GM18499 (cell line): ENCODE measurements at regions not wholly inside any gene's neighbourhood (a gene's known extent, or its start where the extent isn't known, plus 50 kb on each side); places are given as distances from the start of the nearest gene placed in this dataset.

ENCODE experiments used
- ATAC-seq: cut with Tn5 transposase; IDR thresholded peaks from one replicate; pipeline ENCODE4 v1.9.1; 2021; ENCODE audit warnings: moderate number of reproducible peaks; ENCODE audit not compliant: insufficient read depth, unreplicated experiment

DNA sequence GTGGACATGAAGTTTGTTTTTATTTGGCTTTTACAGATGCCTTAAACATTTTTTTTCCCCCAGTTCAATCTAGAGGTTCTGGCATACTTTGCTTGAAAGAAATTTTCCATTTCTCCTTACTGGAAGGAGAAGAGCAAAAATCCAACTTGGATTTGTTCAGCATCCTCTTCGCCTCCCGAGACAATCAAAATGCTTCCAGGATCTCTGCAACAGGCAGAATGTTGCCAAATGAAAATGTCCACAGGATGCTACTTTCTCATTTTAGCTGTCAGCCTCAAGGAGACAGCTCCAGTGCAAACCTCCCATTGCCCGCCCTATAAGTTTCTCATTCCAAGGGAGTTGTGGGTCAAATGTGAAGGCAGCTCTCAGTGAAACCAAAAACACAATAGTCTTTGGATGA is 1972.1 kb downstream of the MAT2B start:
- no peak for ATAC-seq

DNA sequence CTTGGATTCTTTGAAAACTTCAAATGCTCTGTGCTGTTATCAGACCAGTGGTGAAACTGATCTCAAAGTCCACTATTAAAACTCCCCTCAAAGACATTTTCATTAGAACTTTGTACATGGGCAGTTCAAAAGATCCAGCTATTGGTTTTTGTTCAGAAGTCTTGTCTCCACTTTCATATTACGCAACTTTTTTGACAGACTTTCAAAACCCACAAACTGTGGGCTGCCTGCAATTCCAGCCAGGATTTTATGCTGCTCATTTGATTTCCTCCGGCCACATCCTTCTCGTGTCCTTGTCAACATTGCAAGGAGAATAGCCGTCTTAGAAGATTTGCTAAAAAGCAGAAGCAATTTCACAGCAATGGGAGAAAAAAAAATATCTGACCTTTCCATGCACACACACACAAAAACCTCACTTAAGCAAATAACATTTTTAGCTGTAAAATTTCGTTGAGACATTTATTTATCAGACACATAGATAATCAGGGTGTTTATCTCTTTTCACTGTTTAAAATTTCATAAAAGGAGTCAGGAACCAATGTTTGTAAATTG is 1990.5 kb downstream of the MAT2B start:
- ATAC-seq = no peak

DNA sequence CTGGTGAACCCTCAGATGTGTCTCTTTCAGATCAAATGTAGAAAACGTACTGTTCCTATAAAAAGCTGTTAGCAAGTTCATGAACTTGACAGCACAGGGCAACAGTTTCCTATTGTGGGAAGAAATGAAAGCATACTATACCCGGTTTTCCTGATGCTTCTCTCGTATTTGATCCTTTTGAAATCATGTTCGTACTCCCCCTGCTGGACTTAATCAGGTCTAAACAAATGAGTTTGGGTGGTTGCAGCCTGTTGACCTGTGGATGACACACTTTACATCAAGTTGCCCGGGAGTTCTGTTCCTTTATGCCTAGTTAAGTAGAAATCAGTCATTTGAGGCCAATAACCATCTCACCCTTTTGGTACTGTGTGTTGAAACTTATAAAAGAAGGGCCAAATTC is 1992.3 kb downstream of the MAT2B start:
- no peak for ATAC-seq

DNA sequence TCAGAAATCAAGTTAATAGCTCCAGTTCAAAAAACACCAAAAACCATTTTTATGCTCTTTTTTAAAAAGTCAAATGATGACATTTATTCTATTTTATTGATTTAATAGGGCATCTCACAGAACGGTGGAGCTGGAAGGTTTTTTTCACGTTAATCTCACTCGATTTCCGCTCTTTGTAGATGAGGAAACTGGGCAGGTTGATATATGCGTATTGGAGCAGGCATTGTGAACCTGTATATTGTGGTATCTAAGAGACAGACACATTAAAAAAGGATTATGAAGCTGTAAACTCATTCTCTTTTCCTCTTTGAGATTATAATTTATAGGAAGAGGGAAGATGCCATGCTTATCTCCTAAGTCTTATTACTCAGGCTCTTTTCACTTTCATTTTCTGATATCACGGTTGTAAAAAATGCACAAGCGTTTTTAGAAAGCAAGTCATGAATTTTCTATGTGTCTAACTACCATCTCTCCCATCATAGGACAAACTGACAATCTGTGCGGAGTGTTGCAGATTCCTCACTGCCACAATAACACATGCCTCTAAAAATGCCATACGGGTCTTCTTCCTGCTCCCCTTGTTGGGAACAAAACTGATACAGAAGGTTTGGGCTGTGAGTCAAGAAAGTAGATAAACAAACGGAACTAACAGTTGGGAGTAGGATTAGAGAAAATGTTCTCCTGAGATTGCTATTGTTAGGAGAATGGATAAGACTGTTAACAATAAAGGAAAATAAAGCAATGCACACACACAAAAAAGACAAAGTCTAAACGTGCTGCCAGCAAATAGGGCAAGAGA is 1997.7 kb downstream of the MAT2B start:
- no peak for ATAC-seq

DNA sequence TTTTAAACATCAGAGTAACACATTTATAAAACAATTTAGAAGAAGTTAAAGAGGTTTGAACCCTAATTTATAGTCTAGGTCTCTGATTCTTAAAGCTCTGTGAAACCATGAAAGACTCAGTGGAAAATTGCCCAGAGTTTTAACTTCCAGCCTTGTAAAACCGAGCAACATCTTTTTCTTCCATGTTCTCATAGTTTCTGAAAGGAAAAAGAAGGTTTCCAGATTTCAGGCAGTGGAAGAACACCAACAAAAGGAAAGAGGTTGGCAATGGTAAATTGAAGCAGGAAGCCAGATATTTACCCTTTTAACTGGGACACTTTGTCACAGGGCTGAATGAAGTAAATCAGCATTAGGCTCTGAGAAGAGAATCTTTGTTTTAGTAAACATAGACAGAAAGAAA is 1999.3 kb downstream of the MAT2B start:
- ATAC-seq = no peak

DNA sequence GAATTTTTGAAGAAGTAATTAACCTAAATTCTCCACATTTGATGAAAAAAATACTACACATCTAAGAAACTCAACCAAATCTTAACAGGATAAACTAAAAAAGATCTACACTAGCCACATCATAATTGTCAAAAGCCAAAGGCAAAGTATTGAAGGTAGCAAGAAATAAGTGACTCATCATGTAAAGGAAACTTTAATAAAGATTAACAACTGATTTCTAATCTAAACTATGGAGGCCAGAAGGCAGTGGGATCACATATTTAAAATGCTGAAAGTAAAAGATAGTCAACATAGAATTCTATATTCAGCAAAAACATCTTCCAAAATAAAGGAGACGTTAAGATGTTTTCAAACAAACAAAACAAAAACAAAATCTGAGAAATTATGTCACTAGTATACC is 2002.9 kb downstream of the MAT2B start:
- ATAC-seq = no peak

DNA sequence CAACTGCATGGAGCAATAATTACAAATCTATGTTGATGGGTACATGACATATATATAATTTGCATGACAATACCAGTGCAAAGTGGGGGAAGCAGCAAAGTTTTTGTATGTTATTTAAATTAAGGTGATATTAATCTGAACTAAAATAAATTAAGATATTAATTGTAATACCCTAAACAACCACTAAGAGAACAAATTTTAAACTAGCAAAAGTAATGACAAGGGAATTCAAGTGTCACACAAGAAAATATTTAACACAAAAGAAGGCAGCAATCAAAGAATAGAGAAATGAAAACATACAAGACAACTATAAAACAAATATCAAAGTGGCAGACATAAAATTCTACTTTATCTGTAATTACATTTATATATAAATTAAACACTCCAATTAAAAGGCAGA is 2003.4 kb downstream of the MAT2B start:
- ATAC-seq = no peak

DNA sequence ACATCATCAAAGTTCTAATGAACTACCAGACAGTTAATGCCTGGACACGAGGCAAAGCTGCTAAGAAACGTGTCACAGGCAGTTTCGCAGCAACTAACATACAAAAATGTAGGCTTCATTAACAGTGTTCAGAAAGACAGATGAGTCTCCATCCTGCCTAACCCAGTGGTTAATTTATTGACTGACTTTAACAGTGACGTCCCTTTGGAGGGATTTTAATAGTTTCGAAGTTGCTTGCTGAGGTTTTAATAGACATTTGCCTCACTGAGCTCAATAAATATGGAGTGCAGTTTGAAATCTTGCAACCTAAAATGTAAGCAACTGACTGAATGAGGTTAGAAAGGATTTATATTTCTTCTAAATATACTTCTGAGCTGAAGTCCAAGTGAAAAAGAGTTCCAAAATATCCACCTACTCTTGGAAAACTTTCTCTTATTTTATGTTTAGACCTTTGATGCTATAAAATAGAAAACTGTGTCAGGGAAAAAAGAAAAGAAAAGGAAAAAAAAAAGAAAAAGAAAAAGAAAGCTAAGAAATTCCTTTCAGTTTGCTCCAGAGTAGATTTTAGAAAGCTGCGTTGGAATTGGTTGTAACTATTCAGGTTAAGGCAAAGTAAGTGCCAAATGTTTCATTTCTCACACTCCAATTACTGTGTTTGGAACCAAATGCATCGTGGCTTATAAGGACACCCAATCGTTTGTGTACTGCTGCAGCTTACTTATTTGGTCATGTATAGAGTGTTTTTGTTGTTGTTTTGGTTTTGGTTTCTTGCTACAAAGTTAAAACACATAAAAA is 2016.6 kb downstream of the MAT2B start:
- ATAC-seq = no peak

DNA sequence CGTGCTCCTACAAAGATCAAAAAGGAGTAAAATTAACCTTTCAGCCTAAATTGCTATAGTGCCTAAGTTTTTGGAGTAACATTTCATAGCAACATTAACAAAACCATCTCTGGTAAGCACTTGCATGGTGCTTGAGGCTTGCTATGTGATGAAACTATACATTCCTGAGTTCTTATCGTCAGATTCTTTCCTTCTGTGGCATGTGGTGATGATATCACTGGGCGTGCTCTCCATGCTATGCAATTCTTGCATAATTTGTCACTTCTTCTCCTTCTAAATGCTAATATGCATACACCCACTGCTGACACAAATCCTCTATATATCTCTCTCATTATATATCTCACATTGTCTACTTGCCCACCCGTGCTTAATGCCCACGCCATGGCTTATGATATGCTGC is 2019.9 kb downstream of the MAT2B start:
- no peak for ATAC-seq

DNA sequence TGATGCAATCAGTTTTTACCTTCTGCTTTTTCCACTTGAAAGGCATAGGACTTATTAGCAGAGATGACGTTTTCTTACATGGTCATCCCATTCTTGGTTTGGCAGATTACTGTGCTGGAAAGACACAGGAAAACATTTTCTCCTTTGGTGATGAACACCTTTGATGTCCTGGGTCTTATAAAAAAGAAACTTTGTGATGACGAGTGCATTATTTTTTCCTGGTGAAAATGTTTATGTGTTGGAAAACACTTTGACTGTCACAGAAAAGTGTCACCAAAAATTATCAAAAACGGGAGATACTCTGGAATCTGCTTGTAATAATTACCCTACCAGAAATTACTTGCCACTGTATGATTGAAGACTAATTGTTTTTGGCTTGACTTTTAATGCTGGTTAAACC is 2020.9 kb downstream of the MAT2B start:
- no peak for ATAC-seq

DNA sequence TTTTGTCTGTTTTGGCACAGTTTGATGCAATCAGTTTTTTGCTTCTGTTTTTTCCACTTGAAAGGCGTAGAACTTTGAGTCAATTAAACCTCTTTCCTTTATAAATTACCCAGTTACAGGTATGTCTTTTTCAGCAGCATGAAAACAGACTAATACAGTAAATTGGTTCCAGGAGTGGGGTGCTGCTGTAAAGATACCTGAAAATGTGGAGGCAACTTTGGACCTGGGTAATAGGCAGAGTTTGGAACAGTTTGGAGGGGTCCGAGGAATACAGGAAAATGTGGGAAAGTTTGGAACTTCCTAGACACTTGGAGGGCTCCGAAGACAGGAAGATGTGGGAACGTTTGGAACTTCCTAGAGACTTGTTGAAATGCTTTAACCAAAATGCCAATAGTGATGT is 2022.2 kb downstream of the MAT2B start:
- no peak for ATAC-seq

DNA sequence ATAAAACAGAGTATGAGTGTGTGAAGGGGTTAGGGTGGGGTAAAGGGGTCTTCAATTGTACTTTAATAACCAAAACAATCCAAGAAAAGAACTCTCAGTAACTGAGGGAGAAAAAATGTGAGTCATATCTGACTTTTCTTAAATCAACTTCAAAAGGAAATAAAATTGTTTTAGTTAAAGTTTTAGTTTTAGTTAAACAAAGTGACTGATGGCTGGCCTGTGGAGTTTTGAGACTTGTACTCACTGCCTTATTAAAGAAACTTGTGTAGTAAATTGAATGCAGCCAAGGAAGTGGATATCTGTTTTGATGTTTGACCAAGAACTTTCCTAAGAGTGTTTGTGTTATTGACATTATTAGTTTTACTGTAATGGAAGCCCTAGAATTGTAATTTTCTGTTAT is 2032.6 kb downstream of the MAT2B start:
- ATAC-seq = no peak

DNA sequence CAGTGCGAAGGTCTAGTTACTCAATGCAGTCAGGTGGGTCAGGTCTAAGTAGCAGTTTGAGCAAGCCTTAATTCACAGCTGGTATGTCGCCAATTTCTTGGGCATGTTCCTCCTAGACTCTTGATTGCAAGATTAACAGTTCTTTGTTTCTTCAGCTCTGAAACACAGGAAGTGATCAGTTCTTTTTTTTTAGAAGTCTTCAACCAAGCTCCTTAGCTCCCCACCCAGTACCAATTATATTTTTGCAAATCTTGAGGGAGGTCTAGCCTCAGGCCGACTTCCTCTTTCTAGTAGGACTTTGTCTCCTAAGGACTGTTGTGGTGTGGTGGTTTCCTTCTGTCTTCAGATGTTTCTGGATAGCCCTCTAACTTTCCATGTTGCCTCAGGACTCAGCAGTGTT is 2054.2 kb downstream of the MAT2B start:
- ATAC-seq = no peak

DNA sequence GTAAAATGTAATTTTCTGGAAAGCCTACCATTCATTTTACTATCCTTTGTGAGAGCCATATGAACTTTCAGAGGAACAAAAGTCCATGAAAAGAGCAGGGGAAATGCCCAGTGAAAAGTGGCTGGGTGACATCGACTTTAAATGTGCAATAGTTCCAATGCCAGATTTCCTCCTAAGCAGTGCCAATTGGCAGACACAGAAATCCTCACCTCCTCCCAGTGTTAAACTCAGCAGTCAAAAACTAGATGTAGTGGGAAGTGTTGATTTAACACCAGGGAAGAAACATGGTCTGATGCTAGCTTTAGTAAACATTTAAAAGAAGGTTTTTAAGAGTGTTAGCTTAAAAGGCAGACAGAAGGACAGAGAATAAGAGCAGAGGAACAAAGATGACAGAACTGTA is 2055.2 kb downstream of the MAT2B start:
- no peak for ATAC-seq

DNA sequence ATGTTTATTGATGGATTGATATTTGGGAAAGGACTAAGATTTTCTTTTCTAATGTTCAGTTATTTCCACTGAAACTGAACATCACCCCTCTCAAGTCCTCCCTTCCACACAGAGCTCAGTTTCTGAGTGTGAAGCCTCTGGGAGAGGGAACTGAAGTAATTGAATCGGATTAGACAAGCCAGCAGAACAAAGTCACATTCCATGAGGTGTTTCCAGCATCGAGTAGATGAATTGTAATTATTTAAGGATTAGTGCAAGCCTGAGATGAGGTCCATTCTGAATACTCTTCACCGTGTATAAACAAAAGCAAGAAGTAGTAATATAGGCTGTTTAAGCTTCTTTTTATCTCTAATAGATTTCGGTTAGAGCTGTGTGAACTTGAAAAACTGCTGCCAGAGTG is 2060.5 kb downstream of the MAT2B start:
- no peak for ATAC-seq

DNA sequence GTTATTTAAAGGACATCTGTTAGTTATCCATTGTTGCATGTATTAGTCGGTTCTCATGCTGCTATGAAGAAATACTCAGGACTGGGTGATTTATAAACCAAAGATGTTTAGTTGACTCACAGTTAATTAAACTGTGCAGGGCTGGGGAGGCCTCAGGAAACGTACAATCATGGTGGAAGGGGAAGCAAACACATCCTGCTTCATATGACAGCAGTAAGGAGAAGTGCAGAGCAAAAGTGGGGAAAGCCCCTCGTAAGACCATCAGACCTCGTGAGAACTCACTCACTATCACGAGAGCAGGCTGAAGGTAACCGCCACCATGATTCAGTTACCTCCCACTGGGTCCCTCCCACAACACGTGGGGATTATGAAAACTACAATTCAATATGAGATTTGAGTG is 2064.1 kb downstream of the MAT2B start:
- ATAC-seq = no peak

DNA sequence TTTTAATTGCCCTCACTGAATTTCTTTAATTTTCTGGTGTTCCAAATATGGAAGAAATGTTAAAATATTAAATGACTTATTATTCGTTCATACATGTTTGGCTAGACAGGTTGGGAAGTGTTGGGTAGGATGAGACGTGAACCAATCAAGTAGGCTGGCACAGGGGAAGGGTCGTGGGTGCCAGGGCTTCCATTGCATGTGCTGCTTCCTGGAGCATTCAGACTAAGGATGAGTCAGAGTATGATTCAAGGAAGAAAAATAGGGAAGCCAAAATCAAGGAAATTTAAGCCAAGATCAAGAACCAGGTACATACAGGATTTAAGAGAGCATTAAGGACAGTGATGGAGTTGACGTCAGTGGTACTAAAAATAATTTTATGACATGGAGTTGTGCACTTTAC is 2068.0 kb downstream of the MAT2B start:
- no peak for ATAC-seq

DNA sequence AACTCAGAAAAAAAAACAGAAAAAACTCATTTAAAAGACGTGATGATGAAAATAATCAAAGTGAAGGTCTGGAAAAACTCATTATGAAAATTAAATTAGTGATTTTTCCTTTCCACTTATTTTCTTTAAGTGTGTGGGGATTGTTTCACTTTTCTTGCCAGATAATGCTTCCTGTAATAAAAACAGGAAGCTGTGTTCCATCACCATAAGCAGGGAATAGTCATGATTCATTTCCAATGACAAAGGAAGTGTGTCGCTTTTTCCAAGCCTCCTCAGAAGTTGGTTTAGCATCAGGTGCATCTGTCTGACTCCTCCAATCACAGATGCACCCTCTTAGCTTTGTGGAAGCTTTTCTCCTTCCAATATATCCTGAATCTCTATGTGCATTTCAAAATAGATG is 2068.7 kb downstream of the MAT2B start:
- ATAC-seq = no peak

DNA sequence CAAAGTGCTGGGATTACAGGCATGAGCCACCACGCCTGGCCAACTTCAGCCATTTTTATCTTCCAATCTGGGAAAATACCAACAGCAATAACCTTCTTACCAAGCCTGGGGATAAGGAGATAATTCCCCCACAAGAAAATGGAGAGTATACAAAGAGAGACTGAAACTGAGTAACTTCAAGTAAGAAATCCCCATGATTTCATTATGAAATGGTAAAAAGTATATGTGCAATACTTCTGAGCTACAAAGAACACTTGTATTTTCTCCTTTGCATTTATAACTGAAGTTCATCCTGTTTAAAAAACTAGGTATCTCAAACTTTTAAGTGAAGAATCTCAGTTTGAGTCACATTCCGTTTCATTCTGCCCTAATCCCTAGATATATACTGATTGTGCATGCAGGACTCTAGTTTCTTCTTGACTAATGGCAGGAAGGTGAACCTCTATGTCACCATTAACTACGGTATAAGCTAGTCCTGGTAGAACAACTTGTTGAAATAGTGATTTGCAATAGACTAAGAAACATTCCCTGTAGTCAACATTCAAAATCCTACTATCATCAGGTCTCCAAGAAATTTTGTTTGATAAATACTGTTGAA is 2071.4 kb downstream of the MAT2B start:
- ATAC-seq = no peak

DNA sequence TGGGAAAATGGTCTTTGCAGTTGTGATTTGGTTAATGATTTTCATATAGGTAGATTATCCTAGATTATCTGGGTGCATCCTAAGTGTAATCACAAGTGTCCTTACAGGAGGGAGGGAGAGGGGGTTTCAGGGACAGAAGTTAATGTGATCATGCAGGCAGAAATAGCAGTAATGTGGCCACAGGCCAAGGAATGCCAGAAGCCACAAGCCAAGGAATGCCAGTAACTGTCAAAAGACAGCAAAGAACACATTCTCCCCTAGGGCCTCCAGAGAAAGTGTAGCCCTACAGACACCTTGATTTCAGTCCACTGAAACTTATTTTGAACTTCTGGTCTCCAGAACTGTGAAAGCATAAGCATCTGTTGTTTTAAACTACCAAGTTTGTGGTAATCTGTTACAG is 2074.5 kb downstream of the MAT2B start:
- no peak for ATAC-seq

DNA sequence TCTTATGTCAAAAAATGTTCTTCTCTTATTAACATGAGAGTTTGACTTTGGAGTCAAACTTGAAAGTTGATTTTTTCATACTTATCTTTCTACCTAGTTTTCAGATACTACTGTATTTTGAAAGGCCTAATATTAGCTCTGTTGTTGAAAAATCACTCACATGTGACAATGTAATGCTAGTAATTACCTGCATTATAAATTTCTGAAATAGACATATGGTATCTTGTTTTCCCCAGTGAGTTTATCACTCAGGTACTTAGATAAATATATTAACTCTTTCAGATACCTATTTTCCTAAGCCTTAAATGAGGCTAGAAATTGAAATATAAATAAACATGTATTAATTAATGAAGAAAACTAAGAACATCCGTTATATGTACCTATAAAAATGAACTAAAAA is 2089.3 kb downstream of the MAT2B start:
- no peak for ATAC-seq
